ENCODE measurements at regions not wholly inside any gene's neighbourhood (a gene's known extent, or its start where the extent isn't known, plus 50 kb on each side); places are given as distances from the start of the nearest gene placed in this dataset.

GRCh38 chr2:15789381-15790062, 150.8 kb upstream of the MYCN start (continued):
- TF ChIP-seq CHD7 (IDR thresholded peaks at IDR 0.05; ENCODE audit: insufficient replicate concordance, low read length) (no peak), SP2 (IDR thresholded peaks at IDR 0.05; ENCODE audit: low read length) (no peak), USF2 (IDR thresholded peaks at IDR 0.05; ENCODE audit: low read length) (no peak), JUN (IDR thresholded peaks at IDR 0.05; ENCODE audit: low read depth, low read length) (no peak)
